Fibroblast of lung (primary cell): ENCODE measurements at regions not wholly inside any gene's neighbourhood (a gene's known extent, or its start where the extent isn't known, plus 50 kb on each side); places are given as distances from the start of the nearest gene placed in this dataset.

ENCODE experiments used
- DNase-seq, 2 donors: peaks; one replicate each; pipeline versions ENCODE4 v3.0.0 to v3.0.0-alpha.2; 2010; ENCODE audit warnings: low read depth in 2 of 2
- H2AFZ ChIP-seq: 2 replicates; pipeline ENCODE4 v1.5.1; 2012; ENCODE audit warnings: low read length, control low read depth, inconsistent platforms
- H3K27ac ChIP-seq: 2 replicates; pipeline ENCODE4 v1.5.1; 2011; ENCODE audit warnings: low read length, control low read depth; ENCODE audit not compliant: insufficient read depth
- H3K27me3 ChIP-seq: 2 replicates; pipeline ENCODE4 v1.5.1; 2011; ENCODE audit warnings: mild to moderate bottlenecking, low read length; ENCODE audit not compliant: control insufficient read depth, insufficient read depth
- H3K36me3 ChIP-seq: 2 replicates; pipeline ENCODE4 v1.5.1; 2011; ENCODE audit warnings: low read length; ENCODE audit not compliant: control insufficient read depth, insufficient read depth
- H3K4me1 ChIP-seq: 2 replicates; pipeline ENCODE4 v1.5.1; 2011; ENCODE audit warnings: low read length; ENCODE audit not compliant: control insufficient read depth, insufficient read depth; ENCODE audit errors: extremely low read depth
- H3K4me2 ChIP-seq: 2 replicates; pipeline ENCODE4 v1.5.1; 2011; ENCODE audit warnings: low read length, control low read depth; ENCODE audit not compliant: insufficient read depth; ENCODE audit errors: extremely low read depth
- H3K4me3 ChIP-seq, 4 experiments: fragments of 200-600 bp in 1 of 4; sonication (generic) in 1 of 4; replicated peaks in 1 of 4; 2 replicates each; pipeline ENCODE4 v1.5.1; 2011 to 2016; ENCODE audit warnings: low read length in 4 of 4, low read depth in 3 of 4, mild to moderate bottlenecking in 3 of 4, control low read depth in 2 of 4, inconsistent platforms in 1 of 4, mixed read lengths in 1 of 4; ENCODE audit not compliant: insufficient read depth in 1 of 4; ENCODE audit errors: control extremely low read depth in 1 of 4
- H3K79me2 ChIP-seq: 2 replicates; pipeline ENCODE4 v1.5.1; 2012; ENCODE audit warnings: mild to moderate bottlenecking, low read length, inconsistent platforms; ENCODE audit not compliant: control insufficient read depth, insufficient read depth
- H3K9ac ChIP-seq: 2 replicates; pipeline ENCODE4 v1.5.1; 2011; ENCODE audit warnings: mild to moderate bottlenecking, low read length, control low read depth; ENCODE audit not compliant: insufficient read depth
- H3K9me3 ChIP-seq: 2 replicates; pipeline ENCODE4 v1.5.1; 2012; ENCODE audit warnings: low read depth, low read length; ENCODE audit not compliant: control insufficient read depth, insufficient read depth
- H4K20me1 ChIP-seq: 2 replicates; pipeline ENCODE4 v1.5.1; 2011; ENCODE audit warnings: low read length; ENCODE audit not compliant: control insufficient read depth, insufficient read depth; ENCODE audit errors: extremely low read depth
- EZH2 ChIP-seq: IDR thresholded peaks from 2 replicates; pipeline ENCODE4 v1.5.1; 2012; ENCODE audit warnings: low read length, control low read depth, mild to moderate bottlenecking; ENCODE audit errors: missing control alignments
- TF ChIP-seq, protein P1 (sequence below), 2 donors: IDR thresholded peaks in 1 of 2; conservative IDR thresholded peaks in 1 of 2; 1 replicate in 1 of 2; 2 replicates in 1 of 2; pipeline ENCODE4 v1.5.1; 2011 to 2012; ENCODE audit warnings: low read length in 2 of 2, control low read depth in 1 of 2, inconsistent platforms in 1 of 2, low read depth in 1 of 2, mild to moderate bottlenecking in 1 of 2

DNA sequence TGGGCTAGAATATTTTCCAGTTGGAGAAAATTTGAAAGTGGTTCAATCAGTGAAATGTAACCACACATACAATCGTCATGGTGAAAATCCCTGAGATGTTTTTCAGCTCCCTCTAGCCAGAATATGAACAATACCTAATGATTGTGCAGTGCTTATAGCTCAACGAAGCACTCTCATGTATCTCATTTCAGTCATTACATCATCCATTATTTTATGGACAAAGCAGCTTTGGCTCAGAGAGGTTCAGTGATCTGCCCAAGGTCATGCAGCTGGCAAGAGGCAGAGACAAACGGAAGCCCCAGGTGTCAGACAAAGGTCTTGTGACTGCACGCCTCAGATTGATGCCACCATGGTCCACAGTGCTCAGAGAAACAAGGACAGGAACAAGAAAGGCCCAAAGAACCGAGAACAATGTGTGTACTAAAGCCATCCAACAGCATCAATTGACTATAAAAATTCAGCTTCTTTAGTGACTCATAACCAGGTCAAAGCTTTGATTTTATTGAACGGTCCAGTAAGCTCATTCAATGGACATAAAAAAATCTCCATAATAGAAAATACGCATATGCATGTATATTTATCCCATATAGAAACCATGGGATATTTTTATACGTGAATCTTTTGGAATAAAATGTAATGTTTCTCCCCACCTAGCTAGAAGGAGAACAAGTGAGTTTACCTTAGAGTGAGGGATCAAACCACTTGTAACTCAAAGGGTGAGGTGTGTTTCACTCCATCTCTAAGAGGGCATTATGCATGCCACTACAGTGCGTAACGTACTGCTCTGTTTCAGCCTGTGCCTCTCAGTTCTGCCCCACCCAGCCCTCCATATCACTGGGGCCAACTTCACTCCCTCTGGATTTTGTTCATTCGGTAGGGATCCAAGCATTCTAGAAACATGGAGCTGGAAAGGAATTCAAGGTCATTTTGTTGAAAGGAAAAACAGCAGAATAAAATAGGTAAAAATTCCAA lies 141.8 kb downstream of the GRIN2B start:
- no peaks in the 10 kb centered on the region for H3K79me2 ChIP-seq
- no peaks in the 10 kb centered on the region for H3K36me3 ChIP-seq
- no peak overlapping the region for H3K4me2 ChIP-seq
- no peak for TF ChIP-seq EZH2
- TF ChIP-seq, protein P1, sequence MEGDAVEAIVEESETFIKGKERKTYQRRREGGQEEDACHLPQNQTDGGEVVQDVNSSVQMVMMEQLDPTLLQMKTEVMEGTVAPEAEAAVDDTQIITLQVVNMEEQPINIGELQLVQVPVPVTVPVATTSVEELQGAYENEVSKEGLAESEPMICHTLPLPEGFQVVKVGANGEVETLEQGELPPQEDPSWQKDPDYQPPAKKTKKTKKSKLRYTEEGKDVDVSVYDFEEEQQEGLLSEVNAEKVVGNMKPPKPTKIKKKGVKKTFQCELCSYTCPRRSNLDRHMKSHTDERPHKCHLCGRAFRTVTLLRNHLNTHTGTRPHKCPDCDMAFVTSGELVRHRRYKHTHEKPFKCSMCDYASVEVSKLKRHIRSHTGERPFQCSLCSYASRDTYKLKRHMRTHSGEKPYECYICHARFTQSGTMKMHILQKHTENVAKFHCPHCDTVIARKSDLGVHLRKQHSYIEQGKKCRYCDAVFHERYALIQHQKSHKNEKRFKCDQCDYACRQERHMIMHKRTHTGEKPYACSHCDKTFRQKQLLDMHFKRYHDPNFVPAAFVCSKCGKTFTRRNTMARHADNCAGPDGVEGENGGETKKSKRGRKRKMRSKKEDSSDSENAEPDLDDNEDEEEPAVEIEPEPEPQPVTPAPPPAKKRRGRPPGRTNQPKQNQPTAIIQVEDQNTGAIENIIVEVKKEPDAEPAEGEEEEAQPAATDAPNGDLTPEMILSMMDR (conservative IDR thresholded peaks at IDR 0.05 in 1 of 2, IDR thresholded peaks at IDR 0.05 in 1 of 2; ENCODE audit: low read depth in 1 of 2, low read length in 2 of 2), result no peak
- H3K27ac ChIP-seq, result no peak overlapping the region
- DNase-seq, result no peak
- H3K9ac ChIP-seq, result no peak overlapping the region
- no peaks in the 10 kb centered on the region for H4K20me1 ChIP-seq
- no peaks in the 10 kb centered on the region for H3K4me1 ChIP-seq
- no peak overlapping the region for H3K4me3 ChIP-seq
- H3K9me3 ChIP-seq, result no peaks in the 10 kb centered on the region
- H2AFZ ChIP-seq, result no peak overlapping the region
- H3K27me3 ChIP-seq, result no peaks in the 10 kb centered on the region

DNA sequence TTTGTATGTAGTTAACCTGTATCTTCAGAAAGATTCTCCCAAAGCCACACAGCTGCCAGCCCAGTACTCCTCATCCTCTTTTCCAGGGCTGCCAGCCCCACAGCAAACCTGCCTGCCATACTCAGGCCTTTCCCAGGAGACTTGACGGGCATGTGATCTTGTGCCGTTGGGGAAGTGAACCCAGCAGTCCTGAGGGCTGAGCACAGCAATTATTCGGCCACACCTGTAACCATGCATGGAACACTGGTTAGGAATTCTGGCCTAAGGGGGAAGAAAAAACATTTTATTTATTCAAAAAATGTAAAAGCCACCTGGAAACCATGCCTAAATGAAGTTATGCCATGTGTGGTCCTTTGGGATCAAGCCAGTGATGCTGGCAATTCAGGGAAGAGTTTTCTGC lies 145.3 kb downstream of the GRIN2B start:
- no peaks in the 10 kb centered on the region for H3K27me3 ChIP-seq
- no peak overlapping the region for H3K27ac ChIP-seq
- TF ChIP-seq, protein P1 (conservative IDR thresholded peaks at IDR 0.05 in 1 of 2, IDR thresholded peaks at IDR 0.05 in 1 of 2; ENCODE audit: low read depth in 1 of 2, low read length in 2 of 2), result no peak
- no peak for TF ChIP-seq EZH2
- no peak overlapping the region for H3K4me3 ChIP-seq
- H3K4me2 ChIP-seq, result no peak overlapping the region
- H3K36me3 ChIP-seq, result no peaks in the 10 kb centered on the region
- no peak overlapping the region for H3K9ac ChIP-seq
- DNase-seq, result no peak
- no peak overlapping the region for H2AFZ ChIP-seq
- no peaks in the 10 kb centered on the region for H3K79me2 ChIP-seq
- H3K4me1 ChIP-seq, result no peaks in the 10 kb centered on the region
- H3K9me3 ChIP-seq, result no peaks in the 10 kb centered on the region
- no peaks in the 10 kb centered on the region for H4K20me1 ChIP-seq

DNA sequence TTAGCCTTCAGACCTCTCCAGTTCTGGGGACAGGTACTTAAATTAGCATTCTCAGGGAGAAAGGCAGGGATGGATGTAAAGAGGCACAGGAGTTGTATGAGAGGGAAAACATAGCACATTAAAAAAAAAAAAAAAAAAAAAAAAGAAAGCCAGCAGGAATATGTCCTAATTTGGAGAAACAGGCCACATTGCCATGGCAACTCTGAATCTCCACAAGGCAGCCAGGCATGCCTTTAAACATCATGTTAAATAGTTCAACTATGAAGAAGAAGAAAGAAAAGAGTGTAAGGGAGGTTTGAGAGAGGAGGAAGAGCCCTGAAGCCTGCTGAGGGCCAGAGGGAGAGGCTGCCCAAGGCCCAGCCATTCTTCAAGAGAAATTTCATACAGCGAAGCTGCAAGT lies 145.8 kb downstream of the GRIN2B start:
- Histone ChIP-seq H2AFZ (no peak overlapping the region), H3K4me2 (no peak overlapping the region), H3K9me3 (no peaks in the 10 kb centered on the region), H4K20me1 (no peaks in the 10 kb centered on the region), H3K4me1 (no peaks in the 10 kb centered on the region), H3K27me3 (no peaks in the 10 kb centered on the region), H3K79me2 (no peaks in the 10 kb centered on the region), H3K9ac (no peak overlapping the region), H3K36me3 (no peaks in the 10 kb centered on the region), H3K4me3 (no peak overlapping the region), H3K27ac (no peak overlapping the region)
- no peak for DNase-seq
- TF ChIP-seq, protein P1 (conservative IDR thresholded peaks at IDR 0.05 in 1 of 2, IDR thresholded peaks at IDR 0.05 in 1 of 2; ENCODE audit: low read depth in 1 of 2, low read length in 2 of 2), result no peak
- no peak for TF ChIP-seq EZH2
